ENCODE measurements at regions not wholly inside any gene's neighbourhood (a gene's known extent, or its start where the extent isn't known, plus 50 kb on each side); places are given as distances from the start of the nearest gene placed in this dataset.

GRCh38 chr11:104256525-104256924 is 92.6 kb upstream of the PDGFD start:
- no peak for DNase-seq (ENCODE audit: low read depth, low spot score)

- DNase-seq (ENCODE audit: low read depth, low spot score): no peak
Observed at GRCh38 chr11:104254347-104254746, 90.4 kb upstream of the PDGFD start.

GRCh38 chr11:104246590-104246989 is 82.6 kb upstream of the PDGFD start:
- DNase-seq (ENCODE audit: low read depth, low spot score): no peak

- no peak for DNase-seq (ENCODE audit: low read depth, low spot score)
Observed at GRCh38 chr11:104238916-104239315, 75.0 kb upstream of the PDGFD start.

- DNase-seq (ENCODE audit: low read depth, low spot score): no peak
Observed at GRCh38 chr11:104225047-104225446, 61.1 kb upstream of the PDGFD start.

- no peak for DNase-seq (ENCODE audit: low read depth, low spot score)
Observed at GRCh38 chr11:104222464-104222863, 58.5 kb upstream of the PDGFD start.

- DNase-seq (ENCODE audit: low read depth, low spot score): no peak
Observed at GRCh38 chr11:104221455-104221854, 57.5 kb upstream of the PDGFD start.

GRCh38 chr11:104219096-104219495 is 55.1 kb upstream of the PDGFD start:
- DNase-seq (ENCODE audit: low read depth, low spot score): no peak

- DNase-seq (ENCODE audit: low read depth, low spot score): no peak
Observed at GRCh38 chr11:104214517-104214916, 50.6 kb upstream of the PDGFD start.
